Endodermal cell (in vitro differentiated cells): ENCODE measurements at regions not wholly inside any gene's neighbourhood (a gene's known extent, or its start where the extent isn't known, plus 50 kb on each side); places are given as distances from the start of the nearest gene placed in this dataset.

Experiments
- DNase-seq: peaks from one replicate; pipeline ENCODE4 v3.0.0-alpha.2; 2017
- H3K27ac ChIP-seq: 2 replicates; pipeline ENCODE4 v1.5.1; 2013; ENCODE audit warnings: mild to moderate bottlenecking, low read depth, low read length, moderate library complexity
- H3K27me3 ChIP-seq: 2 replicates; pipeline ENCODE4 v1.6.1; 2013; ENCODE audit warnings: mild to moderate bottlenecking, low read length, moderate library complexity; ENCODE audit not compliant: insufficient read depth, control insufficient read depth, poor library complexity, severe bottlenecking
- H3K36me3 ChIP-seq: 2 replicates; pipeline ENCODE4 v1.7.0; 2013; ENCODE audit warnings: mild to moderate bottlenecking, low read length, moderate library complexity; ENCODE audit not compliant: control insufficient read depth, insufficient read depth
- H3K4me1 ChIP-seq: one replicate; pipeline ENCODE4 v1.7.0; 2013; ENCODE audit warnings: low read length; ENCODE audit not compliant: control insufficient read depth, insufficient read depth
- H3K4me3 ChIP-seq: 2 replicates; pipeline ENCODE4 v1.5.1; 2013; ENCODE audit warnings: mild to moderate bottlenecking, low read length, moderate library complexity
- H3K9ac ChIP-seq: 2 replicates; pipeline ENCODE4 v1.6.1; 2013; ENCODE audit warnings: mild to moderate bottlenecking, low read length, moderate library complexity; ENCODE audit not compliant: poor library complexity, severe bottlenecking; ENCODE audit errors: extremely low read depth
- H3K9me3 ChIP-seq: 2 replicates; pipeline ENCODE4 v1.6.1; 2013; ENCODE audit warnings: mild to moderate bottlenecking, low read length, moderate library complexity; ENCODE audit not compliant: control insufficient read depth
- H3K27ac Mint-ChIP-seq: 2 replicates; pipeline ENCODE4 v1.8.0; 2020; ENCODE audit warnings: mixed read lengths
- H3K27me3 Mint-ChIP-seq: 2 replicates; pipeline ENCODE4 v1.8.0; 2021; ENCODE audit warnings: mild to moderate bottlenecking, mixed read lengths; ENCODE audit not compliant: insufficient read depth
- H3K36me3 Mint-ChIP-seq: 2 replicates; pipeline ENCODE4 v1.8.0; 2020; ENCODE audit warnings: low read depth, mixed read lengths
- H3K4me1 Mint-ChIP-seq: 2 replicates; pipeline ENCODE4 v1.8.0; 2020; ENCODE audit warnings: mixed read lengths
- H3K4me3 Mint-ChIP-seq: 2 replicates; pipeline ENCODE4 v1.8.0; 2020; ENCODE audit warnings: mild to moderate bottlenecking, moderate library complexity, mixed read lengths
- H3K9me3 Mint-ChIP-seq: 2 replicates; pipeline ENCODE4 v1.8.0; 2020; ENCODE audit warnings: mild to moderate bottlenecking, mixed read lengths
- CTCF ChIP-seq: fragments of 200-600 bp; sonication (generic); conservative IDR thresholded peaks from 2 replicates; pipeline ENCODE4 v1.5.0; 2021; ENCODE audit warnings: antibody characterized with exemption, mild to moderate bottlenecking
- WGBS, 2 experiments: methylation state at CpG; one replicate each; pipeline versions ENCODE4 v1.1.5 to v1.1.7; 2013; ENCODE audit warnings: missing lambda C conversion rate in 2 of 2, mixed read lengths in 1 of 2; ENCODE audit not compliant: insufficient coverage in 1 of 2, insufficient read length in 1 of 2; 5-methylcytosine and 5-hydroxymethylcytosine counted together

- Histone ChIP-seq H3K4me3 (no peak overlapping the region), H3K36me3 (no peaks in the 10 kb centered on the region), H3K27me3 (no peaks in the 10 kb centered on the region), H3K27ac (no peak overlapping the region), H3K9me3 (no peaks in the 10 kb centered on the region), H3K4me1 (no peaks in the 10 kb centered on the region), H3K9ac (no peak overlapping the region)
- Mint-ChIP-seq H3K4me3 (no peak overlapping the region), H3K27me3 (peaks cover 2% of the 10 kb centered on the region), H3K27ac (no peak overlapping the region), H3K36me3 (no peaks in the 10 kb centered on the region), H3K9me3 (no peaks in the 10 kb centered on the region), H3K4me1 (no peaks in the 10 kb centered on the region)
- TF ChIP-seq CTCF = no peak
- DNase-seq = peak; percentile 3
- WGBS, 2 experiments = 93 to 96% methylated on average over 7 of the region's 7 CpGs
Observed at GRCh38 chr2:128797533-128797932, 478.9 kb upstream of the HS6ST1 start.

GRCh38 chr2:128797937-128798336 is 479.3 kb upstream of the HS6ST1 start:
- H3K9me3 Mint-ChIP-seq = no peaks in the 10 kb centered on the region
- no peak overlapping the region for H3K27ac Mint-ChIP-seq
- H3K36me3 ChIP-seq = no peaks in the 10 kb centered on the region
- H3K9ac ChIP-seq = no peak overlapping the region
- no peak overlapping the region for H3K4me3 Mint-ChIP-seq
- H3K27me3 Mint-ChIP-seq = peaks cover 2% of the 10 kb centered on the region
- H3K4me1 Mint-ChIP-seq = no peaks in the 10 kb centered on the region
- no peak overlapping the region for H3K4me3 ChIP-seq
- no peak overlapping the region for H3K27ac ChIP-seq
- 93% methylated on average over 5 to 6 of the region's 6 CpGs for WGBS, 2 experiments
- H3K27me3 ChIP-seq = no peaks in the 10 kb centered on the region
- H3K9me3 ChIP-seq = no peaks in the 10 kb centered on the region
- H3K36me3 Mint-ChIP-seq = no peaks in the 10 kb centered on the region
- DNase-seq = peak; percentile 26
- no peaks in the 10 kb centered on the region for H3K4me1 ChIP-seq
- no peak for TF ChIP-seq CTCF

GRCh38 chr2:128798502-128799283 is 480.0 kb upstream of the HS6ST1 start:
- no peaks in the 10 kb centered on the region for H3K9me3 ChIP-seq
- H3K27ac ChIP-seq = no peak overlapping the region
- Mint-ChIP-seq H3K36me3 (no peaks in the 10 kb centered on the region), H3K27ac (no peak overlapping the region), H3K4me1 (no peaks in the 10 kb centered on the region), H3K4me3 (no peak overlapping the region), H3K9me3 (no peaks in the 10 kb centered on the region), H3K27me3 (peaks cover 2% of the 10 kb centered on the region)
- H3K4me1 ChIP-seq = no peaks in the 10 kb centered on the region
- no peaks in the 10 kb centered on the region for H3K27me3 ChIP-seq
- WGBS, 2 experiments = 95 to 100% methylated on average over 3 to 8 of the region's 9 CpGs
- H3K9ac ChIP-seq = no peak overlapping the region
- peak; percentile 25 for DNase-seq
- no peaks in the 10 kb centered on the region for H3K36me3 ChIP-seq
- no peak for TF ChIP-seq CTCF
- H3K4me3 ChIP-seq = no peak overlapping the region
